ENCODE measurements at regions not wholly inside any gene's neighbourhood (a gene's known extent, or its start where the extent isn't known, plus 50 kb on each side); places are given as distances from the start of the nearest gene placed in this dataset.
"Not testable (repeated sequence)": the region's sequence is repeated elsewhere in the genome, so short reads cannot be mapped to it uniquely, and the experiment has no call there.

DNA sequence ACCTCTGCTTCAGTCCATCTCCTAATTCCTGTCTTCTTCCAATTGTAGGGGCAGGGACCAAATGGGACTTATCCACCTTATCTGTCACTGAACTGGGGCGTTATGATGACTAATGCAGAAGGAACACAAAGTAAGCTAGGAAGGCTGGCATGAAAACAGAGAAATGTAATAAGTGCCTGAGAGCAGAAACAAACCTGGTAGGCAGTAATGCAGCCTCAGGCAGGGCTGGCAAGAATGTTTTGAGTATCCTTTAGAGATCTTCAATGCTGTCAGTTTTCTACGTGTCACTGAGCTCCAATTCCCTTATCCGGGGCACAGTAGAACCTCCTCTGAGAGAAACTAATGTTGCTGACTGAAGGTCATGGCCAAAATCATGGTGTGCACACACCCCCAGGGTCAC is 246.2 kb upstream of the TBL1XR1 start:
- DNase-seq (ENCODE audit: insufficient read length) (no peak), FAIRE-seq (no peak)
- TF ChIP-seq TAF1 (IDR thresholded peaks at IDR 0.05; ENCODE audit: borderline replicate concordance, low read depth, low read length) (no peak), POLR2A (IDR thresholded peaks at IDR 0.05; ENCODE audit: low read depth, low read length) (no peak), POLR2AphosphoS5 (IDR thresholded peaks at IDR 0.05; ENCODE audit: low read depth, low read length) (no peak)

GRCh38 chr3:177444696-177445095 is 247.4 kb upstream of the TBL1XR1 start:
- TF ChIP-seq POLR2A (IDR thresholded peaks at IDR 0.05; ENCODE audit: low read depth, low read length), result no peak
- no peak for TF ChIP-seq TAF1 (IDR thresholded peaks at IDR 0.05; ENCODE audit: borderline replicate concordance, low read depth, low read length)
- TF ChIP-seq POLR2AphosphoS5 (IDR thresholded peaks at IDR 0.05; ENCODE audit: low read depth, low read length), result no peak
- FAIRE-seq, result no peak
- no peak for DNase-seq (ENCODE audit: insufficient read length)

GRCh38 chr3:177445549-177445948 is 248.3 kb upstream of the TBL1XR1 start:
- no peak for DNase-seq (ENCODE audit: insufficient read length)
- peak; percentile 24 for FAIRE-seq
- TF ChIP-seq POLR2A (IDR thresholded peaks at IDR 0.05; ENCODE audit: low read depth, low read length), result no peak
- no peak for TF ChIP-seq TAF1 (IDR thresholded peaks at IDR 0.05; ENCODE audit: borderline replicate concordance, low read depth, low read length)
- no peak for TF ChIP-seq POLR2AphosphoS5 (IDR thresholded peaks at IDR 0.05; ENCODE audit: low read depth, low read length)

- no peak for TF ChIP-seq TAF1 (IDR thresholded peaks at IDR 0.05; ENCODE audit: borderline replicate concordance, low read depth, low read length)
- no peak for TF ChIP-seq POLR2A (IDR thresholded peaks at IDR 0.05; ENCODE audit: low read depth, low read length)
- no peak for TF ChIP-seq POLR2AphosphoS5 (IDR thresholded peaks at IDR 0.05; ENCODE audit: low read depth, low read length)
- FAIRE-seq, result no peak
- no peak for DNase-seq (ENCODE audit: insufficient read length)
These were observed 248.9 kb upstream of the TBL1XR1 start for GRCh38 chr3:177446165-177446601.

DNA sequence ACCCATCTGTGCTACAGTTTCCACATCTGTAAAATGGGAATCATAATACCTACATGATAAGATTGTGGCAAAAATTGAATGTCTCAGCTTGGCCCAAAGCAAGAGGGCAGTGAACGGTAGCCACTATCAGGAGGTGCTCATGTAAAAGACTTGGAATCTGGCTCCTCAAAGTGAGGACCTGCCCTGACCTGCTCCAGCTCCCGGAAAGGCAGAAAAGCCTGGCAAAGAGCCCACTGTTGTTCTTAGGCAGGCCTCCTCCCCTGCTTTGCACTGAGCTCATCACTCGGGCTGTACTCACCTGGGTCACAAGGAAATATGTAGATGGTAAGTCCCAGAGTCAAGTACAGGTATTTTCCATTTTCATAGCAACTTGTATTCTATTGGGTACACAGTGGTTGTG is 250.7 kb upstream of the TBL1XR1 start:
- no peak for FAIRE-seq
- DNase-seq (ENCODE audit: insufficient read length), result no peak
- no peak for TF ChIP-seq POLR2A (IDR thresholded peaks at IDR 0.05; ENCODE audit: low read depth, low read length)
- no peak for TF ChIP-seq POLR2AphosphoS5 (IDR thresholded peaks at IDR 0.05; ENCODE audit: low read depth, low read length)
- no peak for TF ChIP-seq TAF1 (IDR thresholded peaks at IDR 0.05; ENCODE audit: borderline replicate concordance, low read depth, low read length)

GRCh38 chr3:177448987-177449359 is 251.7 kb upstream of the TBL1XR1 start:
- FAIRE-seq, result no peak
- no peak for DNase-seq (ENCODE audit: insufficient read length)
- TF ChIP-seq POLR2A (IDR thresholded peaks at IDR 0.05; ENCODE audit: low read depth, low read length), result no peak
- TF ChIP-seq TAF1 (IDR thresholded peaks at IDR 0.05; ENCODE audit: borderline replicate concordance, low read depth, low read length), result no peak
- TF ChIP-seq POLR2AphosphoS5 (IDR thresholded peaks at IDR 0.05; ENCODE audit: low read depth, low read length), result no peak

DNA sequence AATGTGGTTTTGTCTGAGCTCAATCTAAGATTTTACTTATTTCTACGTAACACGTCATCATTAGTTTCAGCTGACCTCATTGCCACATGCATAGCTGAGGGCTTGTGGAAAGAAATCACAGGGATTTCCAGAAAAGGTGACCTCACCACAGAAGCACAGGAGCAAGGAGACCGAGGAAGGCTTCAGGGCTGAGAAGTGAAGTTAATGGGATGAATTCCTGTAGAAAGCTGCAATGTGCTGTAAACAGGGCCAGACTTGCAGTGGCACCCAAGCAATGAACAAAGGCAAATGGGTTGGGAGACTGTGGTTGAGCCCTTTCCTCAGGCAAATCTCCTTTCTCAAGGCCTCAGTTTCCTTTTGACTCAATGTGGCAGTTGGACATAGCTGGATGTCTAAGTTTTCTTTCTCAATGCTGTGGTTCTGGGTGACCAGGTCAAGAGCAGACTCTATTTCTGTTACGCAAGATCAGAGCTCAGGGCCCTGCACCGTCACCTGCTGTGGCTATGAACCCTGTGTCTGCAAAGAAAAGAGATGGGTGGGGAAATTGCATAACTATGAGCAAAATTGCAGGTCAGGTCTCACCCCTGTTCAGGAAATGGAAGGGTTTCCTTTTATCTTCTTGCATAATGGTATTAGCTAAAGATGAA is 252.2 kb upstream of the TBL1XR1 start:
- TF ChIP-seq POLR2A (IDR thresholded peaks at IDR 0.05; ENCODE audit: low read depth, low read length), result no peak
- no peak for TF ChIP-seq POLR2AphosphoS5 (IDR thresholded peaks at IDR 0.05; ENCODE audit: low read depth, low read length)
- no peak for TF ChIP-seq TAF1 (IDR thresholded peaks at IDR 0.05; ENCODE audit: borderline replicate concordance, low read depth, low read length)
- DNase-seq (ENCODE audit: insufficient read length), result no peak
- no peak for FAIRE-seq

- no peak for FAIRE-seq
- DNase-seq (ENCODE audit: insufficient read length), result no peak
- no peak for TF ChIP-seq TAF1 (IDR thresholded peaks at IDR 0.05; ENCODE audit: borderline replicate concordance, low read depth, low read length)
- no peak for TF ChIP-seq POLR2AphosphoS5 (IDR thresholded peaks at IDR 0.05; ENCODE audit: low read depth, low read length)
- no peak for TF ChIP-seq POLR2A (IDR thresholded peaks at IDR 0.05; ENCODE audit: low read depth, low read length)
These were observed 254.0 kb upstream of the TBL1XR1 start for GRCh38 chr3:177451301-177451750.

DNA sequence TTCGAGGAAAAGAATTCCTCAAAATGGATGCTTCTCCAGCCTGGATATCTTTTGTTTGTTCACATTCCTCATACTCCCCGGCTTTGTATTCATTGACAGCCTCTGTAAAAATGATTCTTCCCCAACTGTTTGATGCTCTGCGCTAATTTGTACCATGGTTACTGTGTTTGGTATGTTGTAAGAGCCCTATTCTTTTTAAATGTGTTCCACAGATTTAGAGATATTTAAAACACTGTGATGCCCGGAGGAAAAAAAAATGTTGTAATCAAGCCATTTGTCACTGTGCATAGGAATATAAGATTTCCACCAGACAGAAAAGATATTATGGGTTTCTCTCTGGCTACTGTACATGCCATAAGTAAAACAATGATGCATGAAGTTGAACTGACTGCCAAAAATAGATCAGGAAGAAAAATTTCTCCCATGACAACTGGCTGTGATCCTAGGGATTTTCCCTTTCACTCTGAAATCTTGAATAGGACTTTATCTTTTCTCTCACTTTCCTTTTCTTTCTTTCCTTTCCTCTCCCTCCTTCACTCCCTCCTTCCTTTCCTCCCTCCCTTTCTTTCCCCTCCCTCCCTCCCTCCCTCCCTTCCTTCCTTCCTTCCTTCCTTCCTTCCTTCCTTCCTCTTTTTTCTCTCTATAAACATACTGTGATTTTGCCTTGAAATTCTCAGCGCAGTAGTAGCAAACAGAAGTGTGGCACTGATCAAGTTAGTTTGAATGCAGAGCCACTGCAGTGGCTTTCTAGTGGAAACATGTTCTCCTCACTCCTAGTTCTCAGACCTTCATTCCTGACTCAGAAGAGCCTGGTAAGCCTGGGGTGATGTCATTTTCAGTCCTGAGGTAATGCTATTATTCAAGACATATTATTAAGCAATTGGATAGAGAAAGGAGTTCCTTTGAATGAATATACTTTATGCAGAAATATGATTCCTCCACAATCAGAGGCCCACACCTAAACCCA is 254.9 kb upstream of the TBL1XR1 start:
- DNase-seq (ENCODE audit: insufficient read length), result no peak
- no peak for FAIRE-seq
- TF ChIP-seq POLR2AphosphoS5 (IDR thresholded peaks at IDR 0.05; ENCODE audit: low read depth, low read length) (no peak), TAF1 (IDR thresholded peaks at IDR 0.05; ENCODE audit: borderline replicate concordance, low read depth, low read length) (no peak), POLR2A (IDR thresholded peaks at IDR 0.05; ENCODE audit: low read depth, low read length) (no peak)

DNA sequence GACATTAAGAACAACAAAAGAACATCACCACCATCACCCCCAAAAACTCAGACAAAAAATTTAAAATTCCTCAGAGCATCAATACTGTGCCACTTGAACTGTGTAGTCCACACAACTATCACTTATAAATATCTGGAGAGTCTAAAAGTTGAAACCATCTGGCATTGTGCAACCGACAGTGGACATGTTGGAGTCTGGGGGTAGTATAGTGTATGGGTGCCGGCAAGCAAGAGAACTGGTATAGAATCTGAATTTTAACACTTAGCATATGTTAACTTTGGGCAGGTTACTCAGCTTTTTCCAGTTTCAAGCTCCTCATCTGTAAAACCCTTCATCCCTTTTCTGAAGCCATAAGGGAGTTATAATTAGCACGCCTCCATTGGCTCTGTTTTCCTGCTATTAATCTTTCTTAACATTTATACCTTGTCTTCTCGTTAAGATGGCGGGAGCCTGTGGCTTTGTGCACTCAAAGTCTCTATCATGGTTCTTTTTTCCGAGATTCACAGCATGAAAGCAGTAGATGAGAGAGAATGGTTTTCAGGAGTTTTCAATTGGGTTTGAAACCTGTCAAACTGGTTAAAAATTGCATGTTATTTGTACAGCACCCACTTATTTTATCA is 255.7 kb upstream of the TBL1XR1 start:
- TF ChIP-seq POLR2AphosphoS5 (IDR thresholded peaks at IDR 0.05; ENCODE audit: low read depth, low read length) (no peak), TAF1 (IDR thresholded peaks at IDR 0.05; ENCODE audit: borderline replicate concordance, low read depth, low read length) (no peak), POLR2A (IDR thresholded peaks at IDR 0.05; ENCODE audit: low read depth, low read length) (no peak)
- no peak for DNase-seq (ENCODE audit: insufficient read length)
- no peak for FAIRE-seq

- DNase-seq (ENCODE audit: insufficient read length) (no peak), FAIRE-seq (no peak)
- TF ChIP-seq TAF1 (IDR thresholded peaks at IDR 0.05; ENCODE audit: borderline replicate concordance, low read depth, low read length), result no peak
- no peak for TF ChIP-seq POLR2AphosphoS5 (IDR thresholded peaks at IDR 0.05; ENCODE audit: low read depth, low read length)
- TF ChIP-seq POLR2A (IDR thresholded peaks at IDR 0.05; ENCODE audit: low read depth, low read length), result no peak
These were observed 256.2 kb upstream of the TBL1XR1 start for GRCh38 chr3:177453451-177453844.

DNA sequence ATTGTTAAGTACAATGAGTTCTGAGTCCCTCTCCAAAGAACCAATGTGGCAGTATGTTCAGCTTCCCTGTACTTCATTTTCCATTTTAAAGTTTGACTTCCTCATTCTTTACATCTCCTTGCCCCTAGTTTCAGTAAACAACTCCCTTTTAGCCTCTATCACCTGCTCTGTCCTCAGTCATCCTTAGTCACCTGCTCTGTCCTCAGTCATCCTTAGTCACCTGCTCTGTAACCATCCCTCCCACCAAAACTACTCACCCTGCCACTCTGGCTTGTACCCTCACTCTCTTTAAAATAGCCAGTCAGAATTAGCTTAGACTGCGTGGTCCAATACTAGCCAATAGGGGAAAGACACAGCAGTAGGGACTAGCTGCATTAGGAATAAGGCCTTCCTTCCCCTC is 259.9 kb upstream of the TBL1XR1 start:
- not testable (repeated sequence) for DNase-seq (ENCODE audit: insufficient read length); FAIRE-seq
